Pancreas (tissue), 10 donors: ENCODE measurements at regions not wholly inside any gene's neighbourhood (a gene's known extent, or its start where the extent isn't known, plus 50 kb on each side); places are given as distances from the start of the nearest gene placed in this dataset.

ENCODE experiments used
- ATAC-seq, 4 donors: fragments of 200-7000 bp; cut with Tn5 transposase; one replicate each; pipeline versions ENCODE4 v1.8.0 to v1.9.1; 2020; ENCODE audit warnings: mild to moderate bottlenecking in 4 of 4, moderate library complexity in 4 of 4
- DNase-seq, 6 donors: peaks; one replicate each; pipeline ENCODE4 v3.0.0-alpha.2; 2020
- FAIRE-seq: peaks from 2 replicates; lab custom pipeline; 2012; peaks lifted over from hg19 to GRCh38; lab: Jason Lieb, UNC
- H3K27ac ChIP-seq, 4 donors: fragments of 200-600 bp; sonication (generic); 1 replicate in 3 of 4; 2 replicates in 1 of 4; pipeline versions ENCODE4 v1.5.0 to v1.8.0; 2020
- H3K27me3 ChIP-seq, 4 donors: fragments of 200-600 bp; one replicate each; pipeline ENCODE4 v1.8.0; 2021
- H3K36me3 ChIP-seq, 3 donors: fragments of 200-600 bp; sonication (generic) in 1 of 3; one replicate each; pipeline versions ENCODE4 v1.5.0 to v1.8.0; 2020 to 2021
- H3K4me1 ChIP-seq, 3 donors: fragments of 200-600 bp; one replicate each; pipeline ENCODE4 v1.8.0; 2021
- H3K4me3 ChIP-seq, 4 donors: fragments of 200-600 bp; sonication (generic) in 2 of 4; one replicate each; pipeline versions ENCODE4 v1.5.0 to v1.8.0; 2020 to 2021
- H3K9me3 ChIP-seq, 4 donors: fragments of 200-600 bp; one replicate each; pipeline ENCODE4 v1.8.0; 2021
- WGBS, 2 donors: extraction: QIAGEN DNeasy Blood & Tissue Kit; methylation state at CpG; one replicate each; pipeline ENCODE4 v1.1.7; 2013; 5-methylcytosine and 5-hydroxymethylcytosine counted together
- intact Hi-C, 3 donors: fragments of 100-400 bp; cut with DNase I; formaldehyde crosslinking; loops; one replicate each; pipeline versions ENCODE4 v1.11.1 to v1.14.2; 2022
- TF ChIP-seq, protein P1 (sequence below), 4 donors: fragments of 200-600 bp; sonication (generic) in 3 of 4; IDR thresholded peaks; one replicate each; pipeline versions ENCODE4 v1.5.0 to v1.8.0; 2021; ENCODE audit warnings: antibody characterized with exemption in 4 of 4
- donor health status: healthy with polysubstance abuse.
- donor health status: DM: no; HTN: no; CAD: no; lungs with moderate emphysema.
- donor health status: DM: no; HTN: no; CAD: no.
- donor health status: control.
- donor health status: control.
- donor health status: Bipolar disorder and iron deficiency.
- donor health status: DM: yes; HTN: yes; CAD: no.
- donor health status: DM: no; HTN: no; CAD: no.
- donor health status: DM: no; HTN: no; CAD: no.
- donor health status: DM: yes; HTN: yes; CAD: no.

DNA sequence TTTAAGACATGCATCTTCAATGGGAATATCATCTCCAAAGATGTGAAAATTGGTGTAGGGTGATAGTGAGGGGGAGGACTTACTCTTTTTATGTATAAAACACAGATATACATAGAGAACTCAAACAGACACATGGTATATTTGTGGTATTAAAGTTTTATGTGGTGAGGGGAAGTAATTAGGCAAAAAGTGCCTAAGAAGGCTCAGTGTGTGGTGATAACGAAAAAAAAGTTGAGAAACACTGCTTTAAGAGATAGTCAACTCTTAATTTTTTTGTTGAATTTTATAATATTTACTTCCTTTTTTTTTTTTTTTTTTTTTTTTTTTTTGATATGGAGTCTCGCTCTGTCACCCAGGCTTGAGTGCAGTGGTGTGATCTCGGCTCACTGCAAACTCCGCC lies 174.2 kb upstream of the FRMD4B start:
- WGBS, 2 donors = 86 to 88% methylated on average over 4 of the region's 4 CpGs
- H3K27me3 ChIP-seq = no peaks in the 10 kb centered on the region
- no peaks in the 10 kb centered on the region for H3K9me3 ChIP-seq
- H3K4me3 ChIP-seq = no peak overlapping the region
- intact Hi-C loops = no loop called here
- H3K36me3 ChIP-seq = no peaks in the 10 kb centered on the region
- ATAC-seq (no peak), DNase-seq (no peak), FAIRE-seq (no peak)
- no peaks in the 10 kb centered on the region for H3K4me1 ChIP-seq
- no peak overlapping the region for H3K27ac ChIP-seq
- TF ChIP-seq, protein P1, sequence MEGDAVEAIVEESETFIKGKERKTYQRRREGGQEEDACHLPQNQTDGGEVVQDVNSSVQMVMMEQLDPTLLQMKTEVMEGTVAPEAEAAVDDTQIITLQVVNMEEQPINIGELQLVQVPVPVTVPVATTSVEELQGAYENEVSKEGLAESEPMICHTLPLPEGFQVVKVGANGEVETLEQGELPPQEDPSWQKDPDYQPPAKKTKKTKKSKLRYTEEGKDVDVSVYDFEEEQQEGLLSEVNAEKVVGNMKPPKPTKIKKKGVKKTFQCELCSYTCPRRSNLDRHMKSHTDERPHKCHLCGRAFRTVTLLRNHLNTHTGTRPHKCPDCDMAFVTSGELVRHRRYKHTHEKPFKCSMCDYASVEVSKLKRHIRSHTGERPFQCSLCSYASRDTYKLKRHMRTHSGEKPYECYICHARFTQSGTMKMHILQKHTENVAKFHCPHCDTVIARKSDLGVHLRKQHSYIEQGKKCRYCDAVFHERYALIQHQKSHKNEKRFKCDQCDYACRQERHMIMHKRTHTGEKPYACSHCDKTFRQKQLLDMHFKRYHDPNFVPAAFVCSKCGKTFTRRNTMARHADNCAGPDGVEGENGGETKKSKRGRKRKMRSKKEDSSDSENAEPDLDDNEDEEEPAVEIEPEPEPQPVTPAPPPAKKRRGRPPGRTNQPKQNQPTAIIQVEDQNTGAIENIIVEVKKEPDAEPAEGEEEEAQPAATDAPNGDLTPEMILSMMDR (IDR thresholded peaks at IDR 0.05) = no peak

GRCh38 chr3:69558912-69559311 lies 173.0 kb upstream of the FRMD4B start:
- peak in 3 of 6 donors; percentile 19 to 36 (median 29) for DNase-seq
- peak overlapping the region in 1 of 4 donors; percentile 5 for H3K27ac ChIP-seq
- H3K27me3 ChIP-seq = no peaks in the 10 kb centered on the region
- peak in 3 of 4 donors; percentile 61 to 81 (median 80) for ATAC-seq
- TF ChIP-seq, protein P1 (IDR thresholded peaks at IDR 0.05) = no peak
- 41 to 47% methylated on average over 2 of the region's 2 CpGs for WGBS, 2 donors
- H3K4me1 ChIP-seq = peaks cover 0 to 7% (median 0%) of the 10 kb centered on the region in 3 donors
- no peaks in the 10 kb centered on the region for H3K36me3 ChIP-seq
- intact Hi-C loops = no loop called here
- FAIRE-seq = no peak
- H3K9me3 ChIP-seq = no peaks in the 10 kb centered on the region
- no peak overlapping the region for H3K4me3 ChIP-seq

- Histone ChIP-seq H3K4me3 (no peak overlapping the region), H3K36me3 (no peaks in the 10 kb centered on the region), H3K27ac (no peak overlapping the region), H3K4me1 (peaks cover 0 to 7% (median 0%) of the 10 kb centered on the region in 3 donors), H3K27me3 (no peaks in the 10 kb centered on the region), H3K9me3 (no peaks in the 10 kb centered on the region)
- FAIRE-seq = no peak
- TF ChIP-seq, protein P1 (IDR thresholded peaks at IDR 0.05) = no peak
- no peak for DNase-seq
- 55 to 64% methylated on average over 2 of the region's 2 CpGs for WGBS, 2 donors
- intact Hi-C loops = no loop called here
- ATAC-seq = peak in 1 of 4 donors; percentile 14
Observed at GRCh38 chr3:69554576-69554975, 168.7 kb upstream of the FRMD4B start.

DNA sequence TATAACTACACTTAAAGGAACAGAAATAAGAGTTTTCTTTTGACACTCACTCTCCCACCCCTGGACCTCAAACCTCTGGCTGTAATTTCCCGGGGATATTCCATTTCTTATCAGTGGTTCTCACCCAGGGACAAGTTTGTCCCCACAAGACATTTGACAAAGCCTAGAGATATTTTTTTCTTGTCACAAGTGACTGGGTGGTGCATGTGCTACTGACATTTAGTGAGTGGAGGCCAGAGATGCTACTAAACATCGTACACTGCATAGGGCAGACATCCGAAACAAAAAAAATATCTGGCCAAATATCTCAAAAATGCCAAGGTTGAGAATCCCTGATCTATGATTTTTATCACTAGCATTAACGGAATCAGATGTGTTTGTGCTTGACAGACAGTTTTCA lies 168.0 kb upstream of the FRMD4B start:
- 19 to 23% methylated on average over 4 of the region's 4 CpGs for WGBS, 2 donors
- peak in 2 of 4 donors; percentile 12 to 23 for ATAC-seq
- peaks cover 0 to 11% (median 3%) of the 10 kb centered on the region in 3 donors for H3K4me1 ChIP-seq

GRCh38 chr3:69547461-69547880 lies 161.6 kb upstream of the FRMD4B start:
- H3K9me3 ChIP-seq = no peaks in the 10 kb centered on the region
- 66 to 68% methylated on average over 6 of the region's 6 CpGs for WGBS, 2 donors
- peaks cover 0 to 7% (median 4%) of the 10 kb centered on the region in 3 donors for H3K4me1 ChIP-seq
- H3K4me3 ChIP-seq = no peak overlapping the region
- TF ChIP-seq, protein P1 (IDR thresholded peaks at IDR 0.05) = no peak
- ATAC-seq (no peak), DNase-seq (no peak), FAIRE-seq (no peak)
- H3K27ac ChIP-seq = no peak overlapping the region
- intact Hi-C loops = no loop called here
- no peaks in the 10 kb centered on the region for H3K36me3 ChIP-seq
- H3K27me3 ChIP-seq = no peaks in the 10 kb centered on the region

More for the DNA sequence above, 168.0 kb upstream of the FRMD4B start:
- Histone ChIP-seq H3K27me3 (no peaks in the 10 kb centered on the region), H3K27ac (no peak overlapping the region), H3K9me3 (no peaks in the 10 kb centered on the region), H3K36me3 (no peaks in the 10 kb centered on the region), H3K4me3 (no peak overlapping the region)
- FAIRE-seq (no peak), DNase-seq (no peak)
- intact Hi-C loops = no loop called here
- TF ChIP-seq, protein P1 (IDR thresholded peaks at IDR 0.05) = no peak
